ENCODE measurements at regions not wholly inside any gene's neighbourhood (a gene's known extent, or its start where the extent isn't known, plus 50 kb on each side); places are given as distances from the start of the nearest gene placed in this dataset.
"Not testable (repeated sequence)": the region's sequence is repeated elsewhere in the genome, so short reads cannot be mapped to it uniquely, and the experiment has no call there.

GRCh38 chr15:22240986-22241385, 160.7 kb downstream of the OR4M2 start:
- TF ChIP-seq CTCF (IDR thresholded peaks at IDR 0.05), result no peak
- POLR2A ChIA-PET, result no interaction called here
- H3K9me3 Mint-ChIP-seq, result no peaks in the 10 kb centered on the region
- CTCF ChIA-PET, result no interaction called here
- ATAC-seq (no peak), DNase-seq (no peak)
- H3K36me3 Mint-ChIP-seq (ENCODE audit: low read depth), result no peaks in the 10 kb centered on the region
- H3K4me3 Mint-ChIP-seq, result no peak overlapping the region
- intact Hi-C loops (cut with micrococcal nuclease), result no loop called here
- peaks cover 2% of the 10 kb centered on the region for H3K27me3 Mint-ChIP-seq
- H3K27ac Mint-ChIP-seq, result no peak overlapping the region
- H3K4me1 Mint-ChIP-seq (ENCODE audit: low read depth), result peaks cover 4% of the 10 kb centered on the region

GRCh38 chr15:22241451-22241850, 161.1 kb downstream of the OR4M2 start:
- Mint-ChIP-seq H3K36me3 (ENCODE audit: low read depth) (peaks cover 2% of the 10 kb centered on the region), H3K4me3 (no peak overlapping the region), H3K9me3 (no peaks in the 10 kb centered on the region), H3K27ac (no peak overlapping the region), H3K27me3 (peaks cover 6% of the 10 kb centered on the region), H3K4me1 (ENCODE audit: low read depth) (peaks cover 4% of the 10 kb centered on the region)
- no peak for ATAC-seq
- no peak for TF ChIP-seq CTCF (IDR thresholded peaks at IDR 0.05)
- no peak for DNase-seq
- CTCF ChIA-PET, result no interaction called here
- POLR2A ChIA-PET, result no interaction called here
- intact Hi-C loops (cut with micrococcal nuclease), result no loop called here

DNA sequence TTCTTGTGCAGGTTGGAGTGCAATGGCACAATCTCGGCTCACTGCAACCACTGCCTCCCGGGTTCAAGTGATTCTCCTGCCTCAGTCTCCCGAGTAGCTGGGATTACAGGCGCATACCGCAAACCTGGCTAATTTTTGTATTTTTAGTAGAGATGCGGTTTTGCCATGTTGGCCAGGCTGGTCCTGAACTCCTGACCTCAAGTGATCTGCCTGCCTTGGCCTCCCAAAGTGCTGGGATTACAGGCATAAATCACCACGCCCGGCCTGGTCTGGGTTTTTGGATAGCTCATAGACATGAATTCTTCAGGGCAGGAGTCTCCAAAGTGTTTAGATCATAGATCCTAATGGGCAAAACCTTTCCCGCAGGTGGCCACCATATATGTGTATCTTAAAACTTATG, 162.0 kb downstream of the OR4M2 start:
- H3K36me3 Mint-ChIP-seq (ENCODE audit: low read depth); DNase-seq; H3K4me1 Mint-ChIP-seq (ENCODE audit: low read depth); H3K4me3 Mint-ChIP-seq; H3K27ac Mint-ChIP-seq; intact Hi-C loops (cut with micrococcal nuclease); CTCF ChIA-PET; H3K27me3 Mint-ChIP-seq; ATAC-seq; POLR2A ChIA-PET; H3K9me3 Mint-ChIP-seq: not testable (repeated sequence)

DNA sequence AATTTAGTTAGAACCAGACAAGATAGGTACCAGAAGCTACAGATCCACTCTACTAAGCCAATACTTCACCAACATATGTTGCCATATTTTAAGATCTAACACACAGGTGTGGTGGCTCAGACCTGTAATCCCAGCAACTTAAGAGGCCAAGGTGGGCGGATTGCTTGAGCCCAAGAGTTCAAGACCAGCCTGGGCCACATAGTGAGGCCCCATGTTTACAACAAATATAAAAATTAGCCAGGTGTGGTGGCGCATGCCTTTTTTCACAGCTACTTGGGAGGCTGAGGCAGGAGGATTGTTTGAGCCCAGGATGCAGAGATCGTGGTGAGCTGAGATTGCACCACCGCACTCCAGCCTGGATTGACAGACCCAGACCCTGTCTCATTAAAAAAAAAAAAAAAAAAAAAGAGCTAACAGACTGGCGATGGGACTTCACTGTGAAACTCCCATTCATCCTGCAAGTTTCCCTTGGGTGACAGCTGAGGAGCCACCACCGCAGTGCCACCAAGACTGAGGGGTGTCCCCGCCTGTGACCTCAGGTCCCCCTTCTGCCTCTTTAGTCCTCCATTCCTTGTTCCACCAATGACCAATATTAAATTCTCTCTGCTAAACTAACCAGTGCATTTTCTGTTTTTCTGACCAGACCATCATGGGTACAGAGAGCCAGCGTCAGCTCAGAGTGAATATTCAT, 163.3 kb downstream of the OR4M2 start:
- intact Hi-C loops (cut with micrococcal nuclease), result no loop called here

GRCh38 chr15:22249511-22249910, 169.2 kb downstream of the OR4M2 start:
- H3K27ac Mint-ChIP-seq; H3K4me3 Mint-ChIP-seq; POLR2A ChIA-PET; H3K36me3 Mint-ChIP-seq (ENCODE audit: low read depth); DNase-seq; H3K9me3 Mint-ChIP-seq; intact Hi-C loops (cut with micrococcal nuclease); CTCF ChIA-PET; ATAC-seq: not testable (repeated sequence)
- Mint-ChIP-seq H3K27me3 (peaks cover 14% of the 10 kb centered on the region), H3K4me1 (ENCODE audit: low read depth) (peaks cover 13% of the 10 kb centered on the region)

More for the DNA sequence above, 163.3 kb downstream of the OR4M2 start:
- Mint-ChIP-seq H3K9me3 (no peaks in the 10 kb centered on the region), H3K4me3 (no peak overlapping the region), H3K4me1 (ENCODE audit: low read depth) (peaks cover 4% of the 10 kb centered on the region), H3K27me3 (peaks cover 12% of the 10 kb centered on the region), H3K27ac (no peak overlapping the region), H3K36me3 (ENCODE audit: low read depth) (peaks cover 3% of the 10 kb centered on the region)
- ChIA-PET CTCF (no interaction called here), POLR2A (no interaction called here)
- TF ChIP-seq CTCF (IDR thresholded peaks at IDR 0.05), result no peak
- DNase-seq (no peak), ATAC-seq (no peak)

DNA sequence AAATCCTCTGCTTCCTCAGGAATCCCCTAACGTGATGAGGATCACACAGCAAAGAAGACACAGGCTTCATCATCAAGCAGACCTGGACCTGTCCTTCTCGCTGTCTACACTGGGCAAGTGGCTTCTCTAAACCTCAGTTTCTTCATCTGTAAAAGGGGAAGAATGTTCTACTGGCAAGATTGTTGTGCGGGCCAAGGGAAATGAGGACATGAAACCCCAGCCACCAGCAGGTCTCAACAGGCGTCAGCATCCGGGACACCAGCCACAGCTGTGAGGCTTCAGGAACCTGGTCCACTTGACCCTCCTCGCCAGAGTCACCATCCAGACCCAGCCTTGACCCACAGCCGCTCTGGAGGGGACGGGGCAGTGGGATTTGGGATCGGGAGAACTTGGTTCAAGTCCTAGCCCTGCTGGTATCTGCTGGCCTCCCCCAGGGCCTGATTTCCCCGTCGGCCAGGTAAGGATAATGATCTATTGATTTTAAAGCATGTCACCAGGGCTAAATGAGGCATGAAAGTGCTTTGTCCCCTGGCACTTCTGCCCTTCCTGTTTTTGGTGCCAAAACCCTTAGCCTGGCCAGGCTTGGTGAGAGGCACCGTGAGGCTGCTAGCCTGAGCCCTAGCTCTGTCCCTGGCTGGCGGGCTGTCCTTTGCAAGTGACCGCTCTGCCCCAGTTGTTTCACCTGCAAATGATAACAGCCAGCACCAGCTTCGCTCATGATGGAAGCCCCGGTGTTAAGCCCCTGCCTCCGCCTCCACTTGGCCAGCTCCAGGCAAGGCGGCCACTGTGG, 170.4 kb downstream of the OR4M2 start:
- CTCF ChIA-PET, result not testable (repeated sequence)

More for the DNA sequence above, 170.4 kb downstream of the OR4M2 start:
- H3K27ac Mint-ChIP-seq; POLR2A ChIA-PET; H3K9me3 Mint-ChIP-seq; H3K36me3 Mint-ChIP-seq (ENCODE audit: low read depth); intact Hi-C loops (cut with micrococcal nuclease); H3K4me3 Mint-ChIP-seq; DNase-seq; ATAC-seq: not testable (repeated sequence)
- peaks cover 17% of the 10 kb centered on the region for H3K4me1 Mint-ChIP-seq (ENCODE audit: low read depth)
- peaks cover 15% of the 10 kb centered on the region for H3K27me3 Mint-ChIP-seq

All from activated CD8-positive, alpha-beta T cell treated with anti-CD3 and anti-CD28 coated beads for 36 hours (primary cell).